ENCODE measurements at regions not wholly inside any gene's neighbourhood (a gene's known extent, or its start where the extent isn't known, plus 50 kb on each side); places are given as distances from the start of the nearest gene placed in this dataset.

- H3K4me3 ChIP-seq (ENCODE audit: low read length): no peak overlapping the region
- no peak for DNase-seq
- H3K27ac Mint-ChIP-seq: no peak overlapping the region
- no peaks in the 10 kb centered on the region for H3K27me3 Mint-ChIP-seq (ENCODE audit: insufficient read depth)
- WGBS, 2 experiments (ENCODE audit: insufficient coverage in 1 of 2, insufficient read length in 1 of 2): 80% methylated on average over 1 of the region's 1 CpG; no CpG with 5 or more reads in 1 of the 2 experiments
- no peaks in the 10 kb centered on the region for H3K27me3 ChIP-seq (ENCODE audit: control insufficient read depth, insufficient read depth, low read length, poor library complexity, severe bottlenecking)
- H3K4me1 ChIP-seq (ENCODE audit: control insufficient read depth, insufficient read depth, low read length): no peaks in the 10 kb centered on the region
- no peaks in the 10 kb centered on the region for H3K36me3 ChIP-seq (ENCODE audit: control insufficient read depth, insufficient read depth, low read length)
- H3K9ac ChIP-seq (ENCODE audit: extremely low read depth, low read length, poor library complexity, severe bottlenecking): no peak overlapping the region
- no peaks in the 10 kb centered on the region for H3K36me3 Mint-ChIP-seq (ENCODE audit: low read depth)
- H3K4me3 Mint-ChIP-seq: no peak overlapping the region
- H3K4me1 Mint-ChIP-seq: no peaks in the 10 kb centered on the region
- no peak for TF ChIP-seq CTCF (conservative IDR thresholded peaks at IDR 0.05)
- H3K9me3 ChIP-seq (ENCODE audit: control insufficient read depth, low read length): no peaks in the 10 kb centered on the region
- no peak overlapping the region for H3K27ac ChIP-seq (ENCODE audit: low read depth, low read length)
- H3K9me3 Mint-ChIP-seq: no peaks in the 10 kb centered on the region
These were observed 774.1 kb upstream of the B3GALT2 start for GRCh38 chr1:193960499-193960898.

- TF ChIP-seq CTCF (conservative IDR thresholded peaks at IDR 0.05): no peak
- no peaks in the 10 kb centered on the region for H3K36me3 Mint-ChIP-seq (ENCODE audit: low read depth)
- no peaks in the 10 kb centered on the region for H3K4me1 Mint-ChIP-seq
- no peaks in the 10 kb centered on the region for H3K27me3 ChIP-seq (ENCODE audit: control insufficient read depth, insufficient read depth, low read length, poor library complexity, severe bottlenecking)
- H3K9me3 ChIP-seq (ENCODE audit: control insufficient read depth, low read length): no peaks in the 10 kb centered on the region
- no peak overlapping the region for H3K4me3 Mint-ChIP-seq
- WGBS, 2 experiments (ENCODE audit: insufficient coverage in 1 of 2, insufficient read length in 1 of 2): 92 to 93% methylated on average over 2 of the region's 2 CpGs
- H3K36me3 ChIP-seq (ENCODE audit: control insufficient read depth, insufficient read depth, low read length): no peaks in the 10 kb centered on the region
- no peaks in the 10 kb centered on the region for H3K27me3 Mint-ChIP-seq (ENCODE audit: insufficient read depth)
- no peak overlapping the region for H3K27ac ChIP-seq (ENCODE audit: low read depth, low read length)
- no peaks in the 10 kb centered on the region for H3K9me3 Mint-ChIP-seq
- no peak overlapping the region for H3K27ac Mint-ChIP-seq
- no peak overlapping the region for H3K4me3 ChIP-seq (ENCODE audit: low read length)
- H3K9ac ChIP-seq (ENCODE audit: extremely low read depth, low read length, poor library complexity, severe bottlenecking): no peak overlapping the region
- no peak for DNase-seq
- no peaks in the 10 kb centered on the region for H3K4me1 ChIP-seq (ENCODE audit: control insufficient read depth, insufficient read depth, low read length)
These were observed 773.6 kb upstream of the B3GALT2 start for GRCh38 chr1:193960040-193960439.

- no peak overlapping the region for H3K27ac ChIP-seq (ENCODE audit: low read depth, low read length)
- H3K27me3 ChIP-seq (ENCODE audit: control insufficient read depth, insufficient read depth, low read length, poor library complexity, severe bottlenecking): no peaks in the 10 kb centered on the region
- Mint-ChIP-seq H3K4me3 (no peak overlapping the region), H3K36me3 (ENCODE audit: low read depth) (no peaks in the 10 kb centered on the region), H3K27ac (no peak overlapping the region), H3K9me3 (no peaks in the 10 kb centered on the region), H3K27me3 (ENCODE audit: insufficient read depth) (no peaks in the 10 kb centered on the region), H3K4me1 (no peaks in the 10 kb centered on the region)
- TF ChIP-seq CTCF (conservative IDR thresholded peaks at IDR 0.05): no peak
- H3K9ac ChIP-seq (ENCODE audit: extremely low read depth, low read length, poor library complexity, severe bottlenecking): no peak overlapping the region
- no peaks in the 10 kb centered on the region for H3K4me1 ChIP-seq (ENCODE audit: control insufficient read depth, insufficient read depth, low read length)
- H3K9me3 ChIP-seq (ENCODE audit: control insufficient read depth, low read length): no peaks in the 10 kb centered on the region
- no peak overlapping the region for H3K4me3 ChIP-seq (ENCODE audit: low read length)
- DNase-seq: no peak
- 79 to 96% methylated on average over 4 to 7 of the region's 7 CpGs for WGBS, 2 experiments (ENCODE audit: insufficient coverage in 1 of 2, insufficient read length in 1 of 2)
- no peaks in the 10 kb centered on the region for H3K36me3 ChIP-seq (ENCODE audit: control insufficient read depth, insufficient read depth, low read length)
These were observed 771.2 kb upstream of the B3GALT2 start for GRCh38 chr1:193957556-193958095.
